ENCODE measurements at regions not wholly inside any gene's neighbourhood (a gene's known extent, or its start where the extent isn't known, plus 50 kb on each side); places are given as distances from the start of the nearest gene placed in this dataset.

GRCh38 chr13:109670776-109671175 is 115.6 kb downstream of the IRS2 start:
- FAIRE-seq (no peak), DNase-seq (ENCODE audit: low spot score) (no peak)

- FAIRE-seq (no peak), DNase-seq (ENCODE audit: low spot score) (no peak)
Measured at GRCh38 chr13:109669956-109670355, 116.4 kb downstream of the IRS2 start.

- no peak for FAIRE-seq
- DNase-seq (ENCODE audit: low spot score) = no peak
Measured at GRCh38 chr13:109669234-109669612, 117.2 kb downstream of the IRS2 start.

GRCh38 chr13:109668433-109669233 is 117.8 kb downstream of the IRS2 start:
- FAIRE-seq (no peak), DNase-seq (ENCODE audit: low spot score) (no peak)

- DNase-seq (ENCODE audit: low spot score) = no peak
- no peak for FAIRE-seq
Measured at GRCh38 chr13:109667807-109668291, 118.5 kb downstream of the IRS2 start.

- FAIRE-seq = peak; percentile 69
- DNase-seq (ENCODE audit: low spot score) = peak; percentile 76
Measured at GRCh38 chr13:109667056-109667455, 119.3 kb downstream of the IRS2 start.

- DNase-seq (ENCODE audit: low spot score) (peak; percentile 23), FAIRE-seq (no peak)
Measured at GRCh38 chr13:109666656-109667055, 119.7 kb downstream of the IRS2 start.

- FAIRE-seq = peak; percentile 66
- peak; percentile 62 for DNase-seq (ENCODE audit: low spot score)
Measured at GRCh38 chr13:109665781-109666249, 120.6 kb downstream of the IRS2 start.

GRCh38 chr13:109665240-109665639 is 121.1 kb downstream of the IRS2 start:
- DNase-seq (ENCODE audit: low spot score) = no peak
- no peak for FAIRE-seq

- DNase-seq (ENCODE audit: low spot score) (no peak), FAIRE-seq (no peak)
Measured at GRCh38 chr13:109657395-109657794, 129.0 kb downstream of the IRS2 start.

GRCh38 chr13:109656206-109656605 is 130.2 kb downstream of the IRS2 start:
- no peak for FAIRE-seq
- DNase-seq (ENCODE audit: low spot score) = no peak

GRCh38 chr13:109655611-109656010 is 130.8 kb downstream of the IRS2 start:
- DNase-seq (ENCODE audit: low spot score) (no peak), FAIRE-seq (no peak)

GRCh38 chr13:109655206-109655600 is 131.2 kb downstream of the IRS2 start:
- FAIRE-seq (no peak), DNase-seq (ENCODE audit: low spot score) (no peak)

GRCh38 chr13:109654341-109655205 is 131.8 kb downstream of the IRS2 start:
- no peak for FAIRE-seq
- no peak for DNase-seq (ENCODE audit: low spot score)

- FAIRE-seq (no peak), DNase-seq (ENCODE audit: low spot score) (no peak)
Measured at GRCh38 chr13:109652531-109652930, 133.9 kb downstream of the IRS2 start.

GRCh38 chr13:109651854-109652253 is 134.5 kb downstream of the IRS2 start:
- DNase-seq (ENCODE audit: low spot score) = no peak
- FAIRE-seq = no peak

GRCh38 chr13:109651311-109651710 is 135.1 kb downstream of the IRS2 start:
- DNase-seq (ENCODE audit: low spot score) = no peak
- FAIRE-seq = no peak

- no peak for DNase-seq (ENCODE audit: low spot score)
- no peak for FAIRE-seq
Measured at GRCh38 chr13:109650861-109651260, 135.5 kb downstream of the IRS2 start.

GRCh38 chr13:109649713-109650112 is 136.7 kb downstream of the IRS2 start:
- DNase-seq (ENCODE audit: low spot score) (no peak), FAIRE-seq (no peak)

- DNase-seq (ENCODE audit: low spot score) (no peak), FAIRE-seq (no peak)
Measured at GRCh38 chr13:109647699-109648098, 138.7 kb downstream of the IRS2 start.

- FAIRE-seq (no peak), DNase-seq (ENCODE audit: low spot score) (no peak)
Measured at GRCh38 chr13:109647053-109647452, 139.3 kb downstream of the IRS2 start.

GRCh38 chr13:109646423-109646822 is 140.0 kb downstream of the IRS2 start:
- DNase-seq (ENCODE audit: low spot score) (no peak), FAIRE-seq (no peak)
